GM21390 (cell line): ENCODE measurements at regions not wholly inside any gene's neighbourhood (a gene's known extent, or its start where the extent isn't known, plus 50 kb on each side); places are given as distances from the start of the nearest gene placed in this dataset.

Source experiments
- ATAC-seq: cut with Tn5 transposase; IDR thresholded peaks from one replicate; pipeline ENCODE4 v1.9.1; 2021; ENCODE audit not compliant: unreplicated experiment

DNA sequence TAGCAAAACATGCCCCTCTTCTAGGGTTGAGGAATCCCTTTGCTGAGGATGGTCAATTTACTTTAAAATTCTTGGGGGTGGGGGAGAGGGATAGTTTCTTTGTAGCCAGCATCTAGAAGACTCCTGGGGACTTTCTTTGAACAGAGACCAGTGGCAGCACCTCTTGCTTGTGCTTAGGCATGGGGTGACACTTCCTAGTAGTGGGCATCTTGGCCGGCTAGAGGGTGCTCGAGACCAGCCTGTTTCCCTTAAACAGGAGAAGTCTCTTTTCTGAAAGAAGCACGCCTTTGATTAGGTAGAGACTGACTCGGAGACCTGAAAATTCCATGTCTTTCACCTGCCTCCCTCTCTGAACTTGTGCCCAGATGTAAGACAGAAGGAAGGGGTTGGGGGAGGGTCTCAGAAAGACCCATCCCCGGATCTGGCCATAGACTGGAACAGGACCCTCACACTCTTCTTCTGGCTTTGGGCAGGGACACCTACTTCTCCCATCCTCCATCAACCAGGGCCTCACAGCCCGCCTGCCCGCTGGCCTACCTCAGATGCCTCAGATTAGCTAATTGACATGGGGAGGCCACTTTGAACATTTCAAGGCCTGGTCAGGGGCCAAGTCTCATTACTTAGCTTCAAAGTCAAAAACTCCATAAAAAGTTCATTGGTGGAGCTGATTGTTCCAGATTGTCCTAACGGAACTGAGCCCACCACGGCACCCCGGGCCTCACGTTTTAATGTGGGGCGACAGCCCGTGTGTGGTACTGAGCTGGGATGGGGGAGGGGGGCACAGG is 172.2 kb downstream of the CDC5L start:
- no peak for ATAC-seq

DNA sequence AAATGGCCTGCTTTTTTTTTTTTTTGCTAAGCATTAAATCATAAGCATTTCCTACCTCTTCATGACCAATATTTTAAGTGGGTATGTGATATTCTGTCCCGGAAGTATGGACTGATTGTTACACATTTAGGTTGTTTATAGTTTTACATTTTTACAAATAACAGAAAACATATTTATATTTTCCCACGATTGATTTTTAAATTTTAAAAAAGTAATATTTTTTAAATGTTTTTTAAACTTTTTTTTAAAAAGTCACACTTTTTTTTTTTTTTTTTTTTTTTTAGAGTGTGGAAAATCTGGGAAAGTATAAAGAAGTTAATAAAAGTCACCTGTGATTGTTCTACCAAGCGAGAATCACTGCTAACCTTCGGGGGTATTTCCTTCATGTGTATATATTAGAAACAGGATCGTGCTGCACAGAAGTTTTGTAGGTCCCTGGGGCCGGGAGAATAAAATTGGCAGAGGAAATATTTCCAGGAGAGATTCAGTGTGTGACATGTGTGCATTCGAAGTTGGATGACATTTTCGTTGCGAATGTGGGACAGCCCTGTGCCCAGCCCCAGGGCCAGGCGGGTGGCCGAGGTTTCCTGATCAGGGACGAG is 173.1 kb downstream of the CDC5L start:
- no peak for ATAC-seq

DNA sequence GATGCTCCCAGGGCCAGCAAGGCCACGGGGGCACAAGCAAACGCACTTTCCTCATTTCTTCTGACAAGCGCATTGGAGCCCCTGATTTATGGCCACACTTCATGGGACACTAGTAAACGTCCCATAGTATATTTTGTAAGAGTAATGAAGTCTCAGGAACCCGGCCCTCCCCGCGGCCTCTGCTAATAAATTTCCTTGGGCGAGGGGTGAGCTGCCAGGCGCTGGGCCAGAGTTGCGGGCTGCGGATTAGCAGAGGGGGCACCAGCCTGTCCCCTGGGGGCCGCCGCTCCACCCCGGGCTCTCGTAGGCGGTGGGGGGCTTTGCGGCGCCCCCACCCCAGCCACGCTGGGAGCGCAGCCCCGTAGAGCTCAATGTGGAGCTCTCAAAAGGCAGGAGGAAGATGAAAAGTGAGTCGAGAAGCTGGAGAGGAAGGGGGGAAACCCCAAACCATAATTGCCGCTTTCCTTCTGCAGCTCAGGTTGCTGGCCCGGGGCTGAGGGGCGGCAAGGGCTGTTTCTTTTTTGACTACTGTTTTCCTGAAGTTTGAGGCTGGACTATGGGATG is 173.6 kb downstream of the CDC5L start:
- no peak for ATAC-seq

DNA sequence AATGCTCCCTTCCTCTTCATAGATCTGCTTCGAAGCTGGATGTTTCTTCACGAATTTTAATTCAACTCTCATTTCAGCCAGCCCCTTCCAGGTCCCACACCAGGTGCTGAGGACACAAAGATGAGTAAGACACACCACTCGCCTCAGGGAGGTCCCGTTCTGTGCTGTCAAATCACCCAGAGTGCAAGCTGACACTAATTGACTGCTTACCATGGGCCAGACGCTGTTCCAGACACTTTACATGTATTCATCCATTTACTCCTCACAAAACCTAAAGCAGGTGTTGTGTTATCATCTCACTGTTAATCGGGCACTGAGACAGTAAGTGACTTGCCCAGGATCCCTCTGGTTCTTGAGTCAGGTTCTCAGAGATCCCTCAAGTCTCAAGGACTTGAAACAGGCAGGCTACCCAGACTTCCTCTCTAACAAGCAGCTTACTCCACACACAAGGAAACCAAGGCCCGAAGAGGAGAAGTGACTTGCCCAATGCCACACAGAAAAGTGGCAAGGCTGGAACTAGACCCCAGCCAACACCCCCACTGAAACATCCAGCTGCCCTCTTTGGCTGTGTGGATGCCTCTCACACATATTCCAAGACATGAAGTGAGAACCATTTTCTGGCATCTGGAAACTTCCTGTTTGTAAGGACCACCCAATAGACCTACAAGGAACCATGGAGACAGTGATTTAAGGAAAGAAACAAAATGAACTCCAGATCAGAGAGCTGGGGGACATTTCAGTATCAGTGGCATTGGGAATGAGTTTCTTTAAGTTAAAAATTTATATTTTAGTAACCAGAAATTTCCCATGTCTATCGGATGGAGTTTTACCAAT is 174.5 kb downstream of the CDC5L start:
- no peak for ATAC-seq

DNA sequence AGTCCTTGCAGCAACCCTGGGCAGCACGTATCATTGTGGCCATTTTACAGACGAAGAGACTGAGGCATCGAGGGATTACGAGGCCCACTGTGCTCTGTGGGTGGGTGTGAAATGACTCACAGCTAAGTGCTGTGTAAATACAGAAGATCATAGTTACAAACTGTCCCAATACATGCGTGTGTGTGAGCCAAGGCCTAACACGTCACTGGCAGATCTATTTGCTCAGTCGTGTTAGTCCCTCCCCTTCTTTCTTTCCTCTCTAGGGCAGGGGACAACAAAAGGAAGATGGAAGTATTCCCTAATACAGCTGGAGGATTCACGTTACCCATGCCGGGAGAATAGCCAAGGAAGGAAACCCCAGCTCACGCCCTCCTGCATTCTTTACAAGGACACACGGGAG is 175.9 kb downstream of the CDC5L start:
- ATAC-seq = no peak

DNA sequence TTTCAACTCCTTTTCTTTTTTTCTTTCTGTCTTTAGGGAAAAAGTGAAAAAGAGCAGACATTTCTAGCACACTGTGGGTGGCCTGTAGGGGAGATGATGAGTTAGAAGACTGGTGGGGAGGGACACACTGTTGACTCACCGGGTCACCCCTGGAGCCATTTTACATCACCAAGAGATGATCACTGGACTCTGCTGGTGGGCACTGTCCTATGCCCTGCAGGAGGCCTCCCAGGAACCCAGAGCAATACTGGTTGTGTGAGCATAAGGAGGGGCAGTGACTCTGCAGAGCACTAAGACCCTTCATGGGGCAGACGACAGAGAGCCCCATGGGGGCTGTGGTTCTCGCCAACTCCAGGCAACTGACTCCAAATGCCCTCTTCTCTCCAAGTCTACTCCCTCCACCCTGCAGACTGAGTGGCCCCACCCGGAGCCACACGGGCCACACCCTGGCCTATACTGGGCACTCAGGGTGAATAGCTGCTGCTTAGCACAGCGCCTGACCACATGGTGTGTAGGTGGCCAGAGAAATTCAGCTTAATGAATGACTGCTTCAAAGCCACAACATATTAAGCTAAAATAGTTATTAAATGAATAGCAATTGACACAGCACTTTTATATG is 177.5 kb downstream of the CDC5L start:
- no peak for ATAC-seq

DNA sequence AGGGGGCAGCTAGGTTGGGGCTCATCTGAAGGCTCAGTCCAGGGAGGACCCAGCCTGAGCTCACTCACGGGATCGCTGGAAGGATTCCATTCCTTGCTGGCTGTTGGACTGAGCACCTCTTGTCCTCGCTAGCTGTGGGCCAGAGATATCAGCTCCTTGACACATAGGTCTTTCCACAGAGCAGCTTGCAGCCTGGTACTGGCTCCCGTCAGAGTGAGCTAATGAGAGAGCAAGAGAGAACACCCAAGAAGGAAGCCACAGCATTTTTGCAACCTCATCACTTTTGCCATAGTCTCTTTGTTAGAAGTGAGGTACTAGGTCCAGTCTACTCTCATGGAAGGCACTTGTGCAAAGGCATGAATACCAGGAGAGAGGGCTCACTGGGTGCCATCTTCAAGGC is 179.9 kb downstream of the CDC5L start:
- ATAC-seq = no peak

DNA sequence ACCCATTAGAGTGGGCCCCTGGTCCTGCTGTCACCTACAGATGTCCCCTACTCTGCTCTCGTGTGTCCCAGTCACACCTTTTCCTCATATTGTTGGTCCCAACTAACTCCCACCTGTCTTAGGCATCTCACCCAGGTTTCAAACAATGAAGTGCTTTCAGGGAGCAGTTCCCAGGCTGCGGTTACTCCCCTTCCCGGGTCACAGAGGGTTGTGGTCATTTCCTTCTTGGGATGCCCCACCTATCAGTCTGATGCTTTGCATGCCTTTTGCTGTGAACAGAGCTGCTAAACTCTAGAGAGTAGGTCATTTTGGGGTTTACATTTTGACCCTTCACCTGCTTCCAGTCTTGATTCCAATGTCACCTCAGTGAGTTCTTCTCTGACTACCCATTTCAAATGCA is 181.6 kb downstream of the CDC5L start:
- no peak for ATAC-seq

DNA sequence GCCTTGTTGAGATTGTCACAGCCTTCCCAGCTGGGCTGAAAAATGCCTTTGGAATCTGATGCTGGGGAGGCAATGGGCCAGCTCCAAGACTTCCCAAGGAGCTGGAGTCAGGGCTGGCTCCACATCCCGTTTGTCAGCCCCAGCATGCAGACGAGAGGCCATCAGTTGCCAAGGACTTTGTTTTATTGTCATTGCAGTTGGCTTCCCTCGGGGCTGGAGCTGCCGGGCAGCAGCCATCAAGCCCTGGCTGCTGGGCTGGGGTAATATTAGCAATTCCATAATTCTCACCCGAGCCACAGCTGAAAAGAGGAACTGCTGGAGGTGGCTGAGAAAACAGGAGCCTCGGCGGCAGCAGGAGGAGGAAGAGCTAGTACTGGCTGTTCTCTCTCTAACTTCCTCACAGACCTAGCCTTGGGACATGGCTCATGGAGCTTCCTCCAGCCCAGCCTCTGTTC is 182.5 kb downstream of the CDC5L start:
- ATAC-seq = no peak

DNA sequence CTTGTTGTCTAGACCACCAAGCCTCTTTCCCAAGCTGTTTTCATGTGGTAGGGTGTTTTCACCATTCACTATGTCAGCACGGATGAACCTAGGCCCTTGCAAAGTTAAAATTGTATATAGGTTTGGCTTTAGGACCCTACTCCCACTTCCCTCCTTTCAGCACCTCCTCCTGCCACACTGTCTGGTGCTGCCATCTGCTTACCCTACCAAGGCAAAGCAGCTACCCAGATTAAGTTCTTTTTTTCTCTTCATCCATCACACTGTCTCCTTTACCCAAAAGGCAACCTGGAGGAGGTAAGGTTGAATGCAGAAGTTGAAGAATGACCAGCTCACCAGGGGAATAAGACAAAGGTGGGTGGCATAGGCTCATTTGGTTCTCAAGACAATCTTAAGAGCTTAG is 184.0 kb downstream of the CDC5L start:
- no peak for ATAC-seq

DNA sequence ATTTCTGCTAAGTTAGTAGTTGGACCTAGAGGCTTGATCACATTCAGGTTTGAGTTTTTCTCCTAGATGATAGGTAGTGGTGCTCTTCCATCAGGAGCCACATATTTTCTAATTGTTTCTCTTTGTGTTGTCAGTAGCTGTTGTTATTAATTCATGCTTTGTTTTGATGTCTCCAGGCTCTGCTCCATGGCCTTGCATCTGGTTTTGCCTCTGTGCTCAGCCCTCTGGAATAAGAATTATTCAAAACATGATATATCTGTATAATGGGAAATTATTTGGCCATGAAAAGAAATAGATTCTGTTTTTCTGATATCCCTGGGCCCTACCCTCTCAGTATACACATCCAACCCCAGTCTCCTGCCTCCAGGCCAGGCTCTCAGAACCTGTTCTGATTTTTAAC is 184.8 kb downstream of the CDC5L start:
- no peak for ATAC-seq

DNA sequence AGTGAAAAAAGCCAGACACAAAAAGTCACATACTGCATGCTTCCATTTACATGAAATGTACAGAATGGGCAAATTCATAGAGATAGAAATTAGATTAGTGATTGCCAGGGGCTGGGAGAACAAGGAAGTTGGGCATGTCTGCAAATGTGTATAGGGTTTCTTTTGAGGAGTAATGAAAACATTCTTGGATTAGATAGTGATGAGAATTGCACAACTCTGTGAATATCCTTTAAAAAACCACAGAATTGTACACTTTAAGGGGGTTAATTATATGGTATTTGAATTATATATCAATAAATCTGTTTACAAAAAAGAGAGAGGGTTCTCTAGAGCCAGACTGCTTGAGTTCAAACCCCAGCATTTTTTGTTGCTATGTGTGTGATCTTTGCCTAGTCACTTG is 188.1 kb downstream of the CDC5L start:
- ATAC-seq = no peak

DNA sequence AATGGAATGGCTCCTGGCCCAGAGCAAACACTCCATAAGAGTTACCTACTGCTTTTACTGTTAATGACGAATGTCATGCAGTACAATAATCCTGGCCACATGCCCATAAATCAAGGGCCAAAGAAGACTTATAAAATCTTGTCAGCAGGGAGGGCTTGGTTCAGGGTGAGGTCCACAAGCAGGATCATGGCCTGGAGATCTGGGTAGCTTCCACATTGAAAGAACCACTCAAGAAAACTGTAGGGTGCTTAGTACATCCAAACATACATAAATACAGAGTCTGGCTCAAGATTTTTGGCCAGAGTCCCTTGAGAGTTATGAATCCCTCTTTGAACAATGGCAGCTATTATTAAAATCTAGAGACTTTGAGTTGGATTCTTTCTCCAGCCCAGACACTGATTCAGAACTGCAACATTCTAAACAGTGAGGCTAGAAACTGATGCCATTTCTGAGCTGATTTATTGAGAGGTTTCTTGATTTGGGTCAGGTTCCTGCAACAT is 188.7 kb downstream of the CDC5L start:
- no peak for ATAC-seq

DNA sequence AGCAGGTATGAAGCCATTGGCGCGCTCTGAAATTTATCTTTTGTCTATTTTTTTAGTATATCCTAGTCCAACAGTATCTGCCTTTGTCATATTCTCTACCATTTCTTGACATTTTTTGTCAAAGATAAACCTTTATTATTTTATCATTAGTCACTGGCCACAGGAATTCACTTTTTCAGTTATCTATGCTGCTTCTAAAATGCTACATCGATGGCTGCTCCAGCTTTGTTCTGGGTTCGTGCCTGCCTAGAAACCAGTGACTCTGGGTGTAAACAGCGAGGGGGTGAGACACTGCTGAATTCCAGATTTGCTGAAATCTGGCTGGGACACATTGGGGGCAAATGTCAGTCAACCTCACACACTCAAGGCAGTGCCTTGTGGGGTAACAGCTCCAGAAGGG is 193.4 kb downstream of the CDC5L start:
- no peak for ATAC-seq

DNA sequence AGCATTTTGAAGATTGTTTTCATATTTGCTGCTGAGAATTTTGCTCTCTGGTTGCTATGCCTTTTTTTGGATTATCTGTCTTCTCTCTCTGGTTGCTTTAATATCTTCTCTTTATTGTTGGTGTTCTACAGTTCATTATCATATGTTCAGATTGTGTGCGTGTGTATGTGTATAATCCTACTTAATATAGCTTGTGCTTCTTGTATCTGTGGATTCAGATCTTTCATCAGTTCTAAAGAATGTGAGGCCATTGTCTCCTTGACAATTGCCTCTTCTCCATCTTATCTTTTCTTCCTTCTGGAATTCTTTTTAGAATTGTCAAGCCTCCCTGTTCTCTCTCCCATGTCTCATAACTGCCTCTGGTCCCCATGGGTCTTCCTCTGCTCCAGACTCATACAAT is 195.4 kb downstream of the CDC5L start:
- ATAC-seq = no peak

DNA sequence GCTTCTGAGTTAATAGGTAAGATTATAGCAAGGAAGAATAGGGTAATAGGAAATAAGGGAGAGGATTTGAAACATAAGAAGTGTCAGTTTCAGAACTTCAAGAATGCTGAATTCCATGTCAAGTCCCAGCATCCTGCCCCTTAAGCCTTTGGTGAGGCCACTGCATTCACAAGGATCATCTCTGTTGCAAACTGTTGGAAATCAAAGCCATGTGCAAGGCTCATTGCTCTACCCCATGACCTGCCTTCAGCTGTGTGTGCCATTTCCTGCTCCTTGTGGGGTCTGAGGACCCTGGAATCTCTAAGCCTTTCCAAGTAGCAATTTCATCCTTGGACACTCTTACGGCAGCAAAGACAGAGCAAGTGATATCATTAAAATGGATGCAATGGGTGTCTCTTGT is 203.0 kb downstream of the CDC5L start:
- no peak for ATAC-seq

DNA sequence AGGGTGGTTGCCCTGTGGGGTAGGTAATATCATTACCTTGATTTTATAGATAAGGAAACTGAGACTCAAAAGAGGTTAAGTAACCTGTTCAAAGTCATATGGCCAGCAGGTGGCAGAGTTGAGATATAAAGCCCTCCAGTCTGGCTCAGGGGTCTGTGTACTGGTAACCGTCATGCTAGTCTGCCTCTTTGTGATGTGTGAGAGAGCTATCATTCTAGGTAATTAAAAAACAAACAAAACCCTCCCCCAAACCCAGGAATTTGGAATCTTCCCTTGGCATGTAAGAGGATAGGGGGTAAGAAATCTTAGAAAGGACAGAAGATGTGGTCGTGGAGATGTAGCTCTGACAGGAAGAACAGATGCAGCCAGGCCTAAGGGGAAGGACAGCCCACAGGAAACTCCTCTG is 206.0 kb downstream of the CDC5L start:
- ATAC-seq = no peak

DNA sequence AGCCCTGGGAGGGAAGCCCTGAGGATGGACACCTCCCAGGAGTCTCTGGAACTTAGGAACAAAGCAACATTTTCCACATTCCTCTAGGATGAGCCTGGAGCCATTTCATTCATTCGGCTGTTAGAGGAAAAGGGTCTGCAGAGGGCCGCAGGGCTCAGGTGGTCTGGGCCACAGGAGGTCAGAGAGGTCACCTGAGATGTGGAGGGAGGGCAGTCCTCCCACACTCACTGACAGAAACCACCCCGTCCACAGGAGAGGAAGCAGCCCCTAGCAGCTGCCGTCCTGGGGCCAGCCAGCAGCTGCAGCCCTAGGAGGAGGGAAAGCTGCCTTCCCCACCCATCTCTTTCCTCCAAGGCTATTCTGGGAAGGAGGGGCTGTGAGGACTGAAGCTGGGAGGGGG is 207.0 kb downstream of the CDC5L start:
- no peak for ATAC-seq

DNA sequence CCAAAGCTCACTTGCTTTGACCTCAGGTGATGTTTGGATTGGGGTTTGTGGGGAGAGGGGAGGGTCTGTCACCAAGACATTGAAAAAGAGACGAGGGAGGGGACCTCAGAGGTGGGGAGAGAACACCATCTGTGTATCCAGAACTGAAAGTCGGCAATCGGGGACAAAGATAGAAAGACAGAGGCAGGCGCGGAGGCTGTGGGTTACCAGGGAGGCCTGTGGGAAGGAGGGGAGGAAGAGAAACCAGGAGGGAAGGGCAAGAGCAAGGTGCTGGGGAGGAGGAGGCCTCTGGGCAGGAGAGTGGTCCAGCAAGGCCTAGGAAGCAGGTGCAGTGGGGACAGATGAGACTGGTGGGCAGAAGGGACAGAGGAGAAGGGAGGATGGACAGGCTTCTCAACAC is 211.2 kb downstream of the CDC5L start:
- no peak for ATAC-seq

DNA sequence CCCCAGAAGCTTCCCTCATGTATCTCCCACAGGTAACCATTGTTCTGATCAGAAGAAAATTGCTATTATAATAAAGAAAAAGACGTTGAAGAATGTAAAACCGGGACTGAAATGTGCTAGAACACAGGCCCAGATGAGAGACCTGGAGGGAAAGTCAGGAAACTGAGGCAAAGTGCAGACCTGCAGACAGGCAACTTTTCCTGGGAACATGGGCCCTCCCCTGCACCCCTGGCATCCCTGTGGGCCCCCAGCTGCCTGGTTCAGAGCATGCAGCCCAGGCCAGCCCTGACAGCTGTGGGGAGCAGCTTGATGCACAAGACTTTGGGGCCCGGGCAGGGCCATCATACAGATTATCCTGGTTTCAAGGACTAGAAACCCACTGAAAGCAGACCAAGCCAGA is 212.2 kb downstream of the CDC5L start:
- ATAC-seq = no peak

DNA sequence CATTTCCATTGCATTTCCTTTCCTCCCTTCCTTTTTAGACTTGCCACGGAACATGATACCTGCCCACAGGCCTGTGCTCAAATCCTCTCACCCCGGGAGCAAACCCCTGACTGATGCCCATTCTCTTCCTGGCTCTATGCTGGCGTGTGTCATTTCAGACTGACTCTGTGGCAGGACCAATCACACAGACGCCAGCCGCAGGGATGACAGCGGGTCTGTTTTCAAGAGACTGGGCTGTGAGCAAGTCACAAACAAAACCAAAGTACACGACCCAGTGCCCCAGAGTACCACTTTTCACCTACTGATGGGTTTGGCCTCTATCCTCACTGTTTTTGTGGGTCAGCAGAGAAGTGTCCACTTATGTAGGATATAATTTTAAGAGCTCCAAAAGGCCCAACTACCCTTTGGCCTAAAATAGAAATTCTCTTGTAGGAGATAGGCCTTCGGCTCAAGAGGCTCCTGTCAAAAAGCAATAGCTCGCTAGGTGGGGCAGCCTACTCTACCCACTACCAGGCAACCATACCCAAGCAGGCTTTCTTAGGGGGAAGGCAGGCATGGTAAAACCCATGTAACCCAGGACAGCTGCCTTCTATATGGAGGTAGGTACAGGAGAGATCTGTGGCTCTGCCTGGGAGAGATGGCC is 215.7 kb downstream of the CDC5L start:
- ATAC-seq = no peak
